HG03039 (cell line): ENCODE measurements at regions not wholly inside any gene's neighbourhood (a gene's known extent, or its start where the extent isn't known, plus 50 kb on each side); places are given as distances from the start of the nearest gene placed in this dataset.

Experiments used
- ATAC-seq: cut with Tn5 transposase; IDR thresholded peaks from one replicate; pipeline ENCODE4 v1.9.1; 2021; ENCODE audit warnings: mild to moderate bottlenecking, moderate library complexity; ENCODE audit not compliant: unreplicated experiment

DNA sequence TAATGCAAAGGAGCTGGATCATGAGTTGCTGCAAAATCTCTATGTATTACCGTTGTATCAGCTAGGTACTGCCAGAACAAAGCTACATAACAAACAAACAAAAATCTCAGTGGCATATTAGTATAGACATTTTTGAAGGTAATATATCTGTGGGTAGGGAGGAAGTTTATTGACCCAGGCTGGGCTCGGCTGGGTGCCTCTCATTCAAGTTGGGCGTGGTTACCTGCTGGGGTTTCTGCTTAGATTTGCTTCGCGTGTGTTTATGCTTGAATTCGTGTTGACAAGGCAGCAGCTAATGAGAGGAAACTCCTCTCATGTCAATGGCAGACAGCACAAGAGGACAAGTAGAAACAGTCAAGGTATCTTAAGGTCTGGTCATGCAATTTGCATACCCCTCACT lies 520.7 kb downstream of the SOX5 start:
- no peak for ATAC-seq

DNA sequence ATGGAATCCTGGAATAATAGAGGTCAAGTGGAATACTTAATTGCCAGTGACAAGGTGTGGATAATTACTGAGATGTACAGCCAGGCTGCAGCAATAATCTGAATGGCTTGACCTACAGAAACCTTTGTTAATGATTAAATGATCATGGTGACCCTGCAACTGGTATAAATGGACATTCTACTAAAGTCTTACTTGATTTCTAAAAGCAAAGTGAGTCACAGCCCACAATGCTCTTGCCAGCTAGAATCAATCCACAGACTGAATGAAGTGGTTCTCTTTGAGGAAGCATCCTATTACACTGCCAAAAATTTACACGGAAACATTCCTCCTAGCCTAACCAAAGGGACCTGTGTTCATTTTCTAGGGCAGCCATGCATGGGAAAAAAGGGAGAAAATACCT lies 518.5 kb downstream of the SOX5 start:
- no peak for ATAC-seq

GRCh38 chr12:23433121-23433520 lies 516.3 kb downstream of the SOX5 start:
- no peak for ATAC-seq

GRCh38 chr12:23434154-23434553 lies 515.3 kb downstream of the SOX5 start:
- no peak for ATAC-seq

DNA sequence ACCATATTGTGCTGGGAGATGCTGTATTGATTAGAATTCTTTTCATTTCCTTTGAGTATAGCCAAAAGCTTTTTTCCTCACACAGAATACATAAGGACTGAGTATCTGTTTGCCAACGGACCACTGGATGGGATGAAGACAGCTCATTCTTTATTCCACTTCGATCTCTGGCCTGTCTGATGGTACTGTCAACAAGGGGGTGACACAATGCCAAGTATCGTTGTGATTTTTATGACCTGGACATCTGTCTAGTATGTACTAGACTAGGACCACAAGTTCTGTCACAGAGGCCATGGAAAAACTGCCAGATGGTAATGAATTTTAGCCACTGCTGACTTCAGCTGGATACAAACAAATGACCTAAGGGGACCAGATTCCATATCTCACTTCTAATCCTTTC lies 502.7 kb downstream of the SOX5 start:
- ATAC-seq, result no peak

GRCh38 chr12:23450810-23451209 lies 498.7 kb downstream of the SOX5 start:
- no peak for ATAC-seq

GRCh38 chr12:23455283-23455682 lies 494.2 kb downstream of the SOX5 start:
- ATAC-seq, result no peak

- no peak for ATAC-seq
These were observed 490.8 kb downstream of the SOX5 start for GRCh38 chr12:23458640-23459039.

GRCh38 chr12:23462546-23462945 lies 486.9 kb downstream of the SOX5 start:
- no peak for ATAC-seq

DNA sequence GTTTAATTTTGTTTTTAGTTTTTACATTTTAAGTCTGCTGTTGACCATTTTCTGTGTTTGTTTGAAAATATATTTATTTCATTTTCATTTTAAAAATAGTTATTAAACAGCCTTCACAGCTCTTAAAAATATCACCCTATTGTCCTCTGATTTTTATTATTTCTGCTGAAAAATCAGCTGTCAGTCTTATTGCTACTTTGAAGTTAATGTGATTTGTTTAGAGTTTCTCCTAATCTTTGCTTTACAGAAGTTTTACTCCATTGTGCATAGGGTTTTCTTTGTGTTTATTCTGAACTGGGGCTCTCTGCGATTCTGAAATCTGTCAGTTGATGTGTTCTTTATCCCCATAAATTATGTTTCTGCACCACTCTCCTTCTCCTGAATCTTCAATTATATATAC lies 486.3 kb downstream of the SOX5 start:
- no peak for ATAC-seq

GRCh38 chr12:23464241-23464812 lies 485.1 kb downstream of the SOX5 start:
- no peak for ATAC-seq

GRCh38 chr12:23472329-23472971 lies 477.0 kb downstream of the SOX5 start:
- ATAC-seq, result no peak

DNA sequence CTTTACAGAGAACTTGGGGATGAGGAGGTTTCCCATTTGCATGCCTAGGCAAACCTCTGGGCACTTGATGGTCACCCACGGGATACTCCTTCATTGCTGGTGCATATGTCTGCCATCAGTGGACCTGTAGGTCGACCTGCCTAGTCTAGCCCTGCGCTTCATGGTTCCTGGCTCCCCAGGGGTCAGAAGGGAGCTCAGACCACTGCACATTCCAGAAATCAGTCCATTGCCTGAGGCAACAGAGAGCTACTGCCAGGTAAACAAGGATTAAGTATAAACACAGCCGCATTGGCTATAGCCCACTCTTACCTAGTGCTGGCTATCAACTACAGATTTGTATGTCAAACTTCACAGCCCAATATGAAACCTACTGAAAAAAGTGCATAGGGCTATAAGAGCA lies 476.4 kb downstream of the SOX5 start:
- ATAC-seq, result no peak

- no peak for ATAC-seq
These were observed 475.0 kb downstream of the SOX5 start for GRCh38 chr12:23474438-23474976.
